HG03045 (cell line): ENCODE measurements at regions not wholly inside any gene's neighbourhood (a gene's known extent, or its start where the extent isn't known, plus 50 kb on each side); places are given as distances from the start of the nearest gene placed in this dataset.

Source experiments
- ATAC-seq: cut with Tn5 transposase; IDR thresholded peaks from one replicate; pipeline ENCODE4 v1.9.1; 2021; ENCODE audit warnings: mild to moderate bottlenecking, moderate library complexity; ENCODE audit not compliant: unreplicated experiment

DNA sequence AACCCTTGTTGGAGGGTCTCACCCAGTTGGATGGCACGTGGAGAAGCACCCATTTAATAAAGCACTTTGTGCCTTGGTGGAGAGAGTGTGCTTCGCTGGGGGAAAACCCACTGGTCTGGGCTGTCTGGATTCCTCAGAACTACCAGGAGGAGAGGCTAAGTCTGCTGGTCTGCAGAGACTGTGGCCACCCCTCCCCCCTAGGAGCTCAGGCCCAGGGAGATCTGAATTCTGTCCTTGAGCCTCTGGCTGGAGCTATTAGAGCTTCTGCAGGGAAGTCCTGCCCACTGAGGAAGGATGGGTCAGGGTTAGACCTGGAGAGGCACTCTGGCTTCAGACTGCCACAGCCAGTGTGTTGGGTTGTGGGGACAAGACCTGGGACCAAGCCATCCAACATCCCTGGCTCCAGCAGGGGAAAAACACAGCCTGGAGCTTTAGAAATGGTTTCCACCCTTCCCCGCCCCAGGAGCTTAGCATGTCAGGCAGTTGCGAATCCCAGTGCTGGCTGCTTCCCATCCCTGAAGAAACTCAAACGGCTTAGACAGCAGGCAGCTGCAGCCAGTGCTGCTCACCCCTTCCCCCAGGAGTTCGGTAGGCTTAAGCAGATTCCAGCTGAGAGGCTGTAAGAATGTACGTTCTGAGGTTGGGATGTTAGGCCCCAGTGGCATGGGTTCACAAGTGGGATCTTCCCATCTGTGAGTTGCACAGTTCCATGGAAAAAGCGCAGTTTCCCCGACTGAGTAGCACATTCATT, 288.3 kb downstream of the TGFB2 start:
- no peak for ATAC-seq

GRCh38 chr1:218634212-218634611, 289.1 kb downstream of the TGFB2 start:
- no peak for ATAC-seq

DNA sequence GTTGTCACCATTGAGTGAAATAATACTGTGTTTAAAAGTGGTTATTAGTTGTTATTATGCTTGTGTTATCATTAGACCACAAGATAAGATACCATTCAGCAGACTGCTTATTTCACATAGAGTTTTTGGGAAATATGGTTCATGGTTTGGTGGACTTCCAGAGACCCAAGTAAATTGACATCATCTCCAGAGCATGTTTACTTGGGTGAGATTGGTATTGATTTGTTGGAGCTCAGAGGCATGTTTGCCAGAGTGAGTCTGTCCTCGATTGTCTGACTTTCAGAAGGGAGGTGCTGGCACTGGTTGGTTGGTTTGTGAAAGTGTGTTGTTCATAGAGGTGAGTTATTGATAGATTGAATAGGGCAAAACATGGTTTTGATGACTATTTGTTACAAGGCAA, 291.4 kb downstream of the TGFB2 start:
- no peak for ATAC-seq

DNA sequence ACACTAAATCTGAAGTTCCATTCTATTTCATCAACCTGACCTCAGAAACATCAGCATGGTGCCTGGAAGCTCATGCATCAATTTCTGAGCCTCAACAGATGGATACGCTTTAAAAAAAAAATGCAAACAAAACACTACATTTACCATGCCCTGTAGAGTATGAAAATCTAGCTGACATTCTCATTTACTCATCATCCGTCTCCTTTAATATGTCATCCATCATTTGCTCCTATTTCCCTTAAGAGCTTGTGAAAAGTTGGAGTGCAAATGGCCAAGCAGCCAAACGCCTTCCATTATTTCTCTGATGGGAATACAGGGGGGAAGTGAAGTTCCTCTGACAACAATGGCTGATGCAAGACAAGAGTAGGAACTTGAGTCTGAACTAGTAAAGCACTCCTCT, 295.0 kb downstream of the TGFB2 start:
- no peak for ATAC-seq

- no peak for ATAC-seq
Observed at GRCh38 chr1:218642033-218642948, 297.2 kb downstream of the TGFB2 start.

GRCh38 chr1:218643281-218643680, 298.1 kb downstream of the TGFB2 start:
- no peak for ATAC-seq

DNA sequence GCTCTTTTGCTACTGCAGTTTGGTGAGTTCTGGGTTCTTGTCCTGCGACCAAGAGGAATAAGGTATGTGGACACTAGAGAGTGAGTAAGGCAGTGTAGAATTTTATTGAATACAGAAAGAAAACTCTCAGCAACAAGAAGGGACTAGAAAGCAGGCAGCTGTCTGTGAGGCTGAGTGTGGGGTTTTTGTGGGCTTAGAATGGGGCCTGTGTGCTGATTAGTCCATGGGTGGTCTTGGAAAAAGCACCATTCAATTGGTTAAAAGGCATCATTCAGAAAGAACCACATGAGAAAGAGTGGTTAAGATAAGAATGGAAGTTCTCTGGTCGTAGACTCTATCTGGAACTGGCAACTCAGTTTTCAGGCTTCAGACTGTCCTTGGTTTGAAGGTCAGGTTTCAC, 298.8 kb downstream of the TGFB2 start:
- no peak for ATAC-seq

- no peak for ATAC-seq
Observed at GRCh38 chr1:218646288-218646687, 301.2 kb downstream of the TGFB2 start.

DNA sequence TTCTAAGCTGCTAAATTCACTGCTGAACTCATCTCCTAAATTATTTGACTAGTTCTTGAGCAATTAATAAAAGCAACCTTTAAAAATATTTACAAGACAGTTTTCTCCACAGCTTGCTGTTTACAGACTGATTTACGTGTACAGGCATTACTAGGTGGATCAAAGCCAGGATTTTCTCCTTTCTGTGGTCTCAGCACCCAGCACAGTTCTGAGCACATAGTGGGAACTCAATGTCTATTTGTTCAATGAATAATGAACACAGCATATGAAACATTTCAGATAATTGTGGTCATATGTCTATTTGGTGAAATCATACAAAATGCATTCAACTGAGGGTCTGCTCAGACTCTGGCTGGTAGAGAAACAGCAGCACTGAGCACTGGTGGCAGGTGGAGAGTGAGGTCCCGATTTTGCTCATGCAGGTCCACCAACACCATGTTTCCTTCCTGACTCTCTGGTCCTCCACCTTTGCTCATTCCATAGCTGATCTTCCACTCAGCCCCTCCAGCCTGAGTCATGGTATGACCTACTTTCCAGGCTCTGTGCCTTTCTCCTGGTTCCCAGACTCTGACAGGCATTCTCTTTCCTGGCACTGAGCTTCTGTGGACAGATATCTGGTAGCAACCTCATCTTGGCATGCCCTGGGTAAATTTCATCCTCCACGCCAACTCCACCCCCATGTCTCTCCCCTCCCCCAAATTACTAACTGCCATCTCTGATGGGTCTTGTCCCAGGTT, 311.3 kb downstream of the TGFB2 start:
- no peak for ATAC-seq

DNA sequence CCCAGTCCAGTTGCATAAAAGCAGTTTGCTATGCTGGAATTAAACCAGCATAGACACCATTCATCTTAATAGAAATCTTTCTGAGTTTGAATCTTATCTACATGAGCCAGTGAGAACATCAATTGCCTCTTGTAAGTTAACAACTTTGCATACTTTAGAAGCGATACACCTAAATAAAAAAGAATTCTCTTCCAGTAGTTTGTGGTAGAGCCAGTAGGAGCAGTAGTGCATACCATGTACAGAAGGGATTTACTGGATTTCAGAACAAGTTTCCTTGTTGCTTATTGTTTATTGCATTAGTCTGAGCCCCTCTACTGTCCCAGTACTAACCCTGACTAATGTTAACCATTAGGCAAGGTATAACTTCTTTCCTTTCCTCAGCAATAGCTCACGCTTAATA, 313.1 kb downstream of the TGFB2 start:
- ATAC-seq = no peak

DNA sequence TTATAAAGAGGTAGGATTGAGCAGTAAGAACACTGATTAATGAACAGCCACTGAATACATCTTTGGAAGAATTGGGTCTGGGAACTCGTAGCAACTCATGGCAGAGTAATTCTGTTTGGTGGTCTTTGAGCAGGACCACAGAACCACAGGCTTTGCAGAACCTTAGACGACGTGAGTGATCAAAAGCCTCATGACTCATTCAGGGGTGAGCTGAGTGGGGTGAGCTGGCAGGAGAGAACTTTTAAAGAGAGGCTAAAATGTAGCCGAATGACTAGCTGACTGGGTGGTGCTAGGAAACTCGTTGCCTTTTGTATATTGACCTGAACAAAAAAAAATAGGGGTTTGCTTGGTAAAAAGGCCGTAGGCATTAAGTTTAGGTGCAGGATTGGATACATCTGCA, 313.8 kb downstream of the TGFB2 start:
- no peak for ATAC-seq

DNA sequence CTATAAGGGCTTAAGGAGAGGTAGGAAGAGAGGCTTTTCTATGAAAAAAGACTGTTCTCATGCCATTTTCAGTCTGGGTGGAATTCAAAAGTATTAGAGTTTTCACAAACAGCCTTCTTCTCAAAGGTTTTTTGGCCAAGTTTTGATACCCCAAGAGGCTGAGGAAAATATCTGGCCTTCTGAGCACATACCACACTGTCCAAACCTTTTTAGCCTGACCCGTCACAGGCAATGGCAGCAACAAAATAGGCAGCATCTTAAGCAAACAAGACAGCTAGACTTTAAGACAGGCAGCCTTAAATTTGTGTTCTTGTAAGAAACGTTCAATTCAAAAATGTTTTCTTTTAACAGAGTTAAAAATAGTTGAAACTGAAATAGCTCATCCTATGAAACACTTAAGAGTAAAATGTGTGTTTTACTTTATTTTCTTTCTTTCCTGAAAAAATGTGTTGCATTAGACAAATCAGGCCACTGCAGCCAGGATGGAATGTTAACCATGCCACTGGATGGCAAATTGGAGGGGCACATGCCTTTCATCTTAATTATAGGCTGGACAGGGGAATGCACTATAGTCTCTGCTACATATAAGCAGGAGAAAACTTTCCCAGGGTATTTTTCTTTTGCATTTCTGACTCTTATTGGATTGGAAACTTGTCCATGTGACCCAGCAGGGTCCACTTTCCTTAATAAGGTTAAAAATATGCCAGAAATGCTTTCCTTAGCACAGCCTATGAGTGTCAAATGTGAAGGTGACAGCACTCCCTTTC, 315.0 kb downstream of the TGFB2 start:
- ATAC-seq = no peak

DNA sequence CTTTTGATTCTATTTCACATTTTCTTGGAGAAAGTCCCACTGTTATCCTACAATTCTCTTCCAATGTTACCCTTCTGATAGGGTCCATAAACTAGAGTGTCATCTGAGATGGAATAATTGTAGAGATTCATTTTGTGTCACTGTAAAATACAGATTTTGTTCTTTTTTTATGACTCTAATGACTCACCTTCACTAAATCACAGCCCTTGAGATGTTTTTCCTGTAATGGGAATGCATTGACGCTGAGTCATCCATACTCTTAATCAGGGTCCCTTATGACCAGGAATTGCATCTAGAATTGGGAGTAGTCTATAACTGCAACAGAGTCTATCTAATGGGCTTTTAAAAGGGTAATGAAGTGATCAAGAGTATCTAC, 315.5 kb downstream of the TGFB2 start:
- no peak for ATAC-seq

DNA sequence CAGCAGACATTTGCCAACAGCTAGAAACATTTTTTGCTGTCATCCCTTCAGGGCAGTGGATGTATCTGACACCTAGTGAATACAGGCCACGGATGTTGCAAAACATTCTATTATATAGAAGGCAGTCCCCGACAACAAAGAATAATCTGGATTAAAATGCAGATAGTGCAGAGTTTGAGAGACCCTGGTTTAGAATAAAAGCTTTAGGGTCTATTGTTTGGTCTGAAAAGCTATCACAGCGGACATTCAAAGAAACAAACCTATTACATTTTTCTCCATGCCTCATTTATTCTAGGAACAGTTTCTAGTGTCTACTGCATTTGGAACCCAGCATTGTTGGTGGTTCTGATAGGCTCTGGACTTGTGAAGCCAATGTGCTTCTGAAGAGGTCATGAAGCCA, 316.3 kb downstream of the TGFB2 start:
- ATAC-seq = no peak

- no peak for ATAC-seq
Observed at GRCh38 chr1:218664385-218665170, 319.4 kb downstream of the TGFB2 start.

DNA sequence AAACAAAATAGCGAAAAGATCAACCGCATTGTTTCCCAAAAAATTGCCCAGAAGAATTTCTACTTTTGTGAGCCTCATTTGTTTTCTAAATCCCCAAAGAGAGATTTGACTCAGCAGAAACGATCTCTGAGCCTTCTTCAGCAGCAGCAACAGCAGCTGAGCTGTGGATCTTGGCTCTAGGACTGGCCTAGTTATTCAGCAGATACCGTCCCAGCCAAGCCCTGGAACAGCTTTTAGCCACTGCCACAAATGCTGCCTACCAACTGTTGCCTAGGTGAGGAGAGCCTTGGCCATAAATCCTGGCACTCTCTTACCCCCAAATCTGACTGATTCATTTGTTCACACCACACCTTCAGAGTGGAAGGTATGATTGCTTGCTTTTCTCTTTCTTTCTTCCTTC, 320.1 kb downstream of the TGFB2 start:
- no peak for ATAC-seq

- no peak for ATAC-seq
Observed at GRCh38 chr1:218666263-218666662, 321.1 kb downstream of the TGFB2 start.

DNA sequence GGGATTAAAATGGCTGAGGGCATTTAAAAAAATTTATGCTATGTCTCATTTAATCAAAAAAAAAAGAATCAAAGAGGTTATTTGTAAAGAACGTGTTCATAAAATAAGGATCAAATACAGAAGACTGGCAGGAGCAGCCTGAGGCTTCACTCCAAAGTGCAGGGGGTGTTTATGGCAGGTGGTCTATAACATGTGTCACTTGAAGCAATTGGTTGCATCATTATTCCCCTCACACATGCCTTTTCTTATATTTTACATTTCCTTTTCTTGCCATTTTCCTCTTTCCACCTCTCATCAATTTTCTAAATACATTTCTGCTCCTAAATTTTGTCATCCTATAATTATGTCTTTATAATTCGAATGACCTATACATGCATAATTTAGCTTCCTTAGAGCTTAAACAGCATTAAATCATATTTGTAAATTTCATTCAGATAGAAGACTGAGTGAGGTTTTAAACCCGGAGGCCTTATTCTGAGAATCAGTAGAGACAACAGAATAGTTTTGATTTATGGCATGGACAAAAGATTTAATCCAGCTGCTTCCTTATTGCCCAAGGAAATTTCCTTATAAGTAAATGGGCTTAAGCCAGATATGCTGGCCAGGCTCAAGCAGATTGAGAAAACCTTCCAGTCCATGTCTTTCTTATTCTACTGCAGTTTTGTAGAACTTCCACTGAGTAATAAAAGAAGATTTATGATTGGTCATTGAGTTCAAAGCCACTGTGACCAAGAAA, 322.8 kb downstream of the TGFB2 start:
- ATAC-seq = no peak

DNA sequence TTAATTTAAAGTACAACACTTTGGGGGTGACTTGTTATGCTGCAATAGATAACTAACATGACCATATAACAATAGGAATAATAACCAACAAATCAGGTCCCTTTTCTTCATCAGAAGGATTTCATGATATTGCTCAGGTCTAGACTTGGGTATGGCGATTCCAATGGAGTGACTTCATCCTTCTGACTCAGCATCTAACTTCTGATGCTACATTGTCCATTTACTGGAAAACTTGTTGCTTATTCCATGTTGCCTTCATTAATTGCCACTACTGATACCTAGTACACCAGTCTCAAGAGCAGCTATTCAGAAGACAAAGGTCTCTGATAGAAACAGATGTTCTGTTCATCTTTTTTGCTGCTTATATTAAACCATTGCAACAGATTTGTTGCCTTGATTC, 324.3 kb downstream of the TGFB2 start:
- no peak for ATAC-seq
